ENCODE measurements at regions not wholly inside any gene's neighbourhood (a gene's known extent, or its start where the extent isn't known, plus 50 kb on each side); places are given as distances from the start of the nearest gene placed in this dataset.

DNA sequence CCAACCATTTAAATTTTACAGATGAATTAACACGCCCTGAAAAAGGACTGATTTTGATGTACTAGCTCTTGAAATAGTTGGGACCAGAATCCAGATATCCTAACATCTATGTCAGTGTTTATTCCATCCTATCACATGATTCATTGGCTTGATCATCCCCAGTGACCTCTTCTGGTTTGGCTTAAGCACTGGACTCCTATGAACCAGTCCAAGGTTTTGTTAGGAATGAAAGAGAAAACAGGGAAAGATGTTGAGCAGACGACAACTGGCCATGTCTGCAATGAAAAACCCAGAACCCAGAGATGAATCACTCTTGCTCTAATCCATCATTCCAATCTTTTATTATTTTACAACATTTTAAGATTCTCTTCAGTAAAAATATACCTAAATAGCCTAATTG, 1080.9 kb downstream of the SORCS1 start:
- no peak overlapping the region for H3K4me3 Mint-ChIP-seq
- POLR2A ChIA-PET = no interaction called here

DNA sequence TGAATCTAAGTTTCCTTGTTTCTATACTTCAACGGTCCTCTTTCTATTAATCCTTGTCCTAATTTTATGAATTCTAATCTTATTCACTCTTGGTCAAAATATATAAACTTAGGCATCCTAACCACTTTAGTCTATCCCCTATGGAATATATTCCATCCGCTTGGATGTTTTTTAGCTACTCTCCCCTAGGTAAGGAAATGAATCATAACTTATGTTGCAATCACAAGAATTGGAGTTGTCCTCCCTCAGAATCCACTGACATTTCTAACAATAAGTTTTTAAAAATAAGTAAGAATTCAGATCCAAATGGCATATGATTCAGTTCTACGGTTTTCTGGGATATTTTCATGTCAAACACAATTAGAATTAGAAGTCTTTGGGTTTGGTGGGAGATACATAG, 1081.6 kb downstream of the SORCS1 start:
- TF ChIP-seq, protein P1, sequence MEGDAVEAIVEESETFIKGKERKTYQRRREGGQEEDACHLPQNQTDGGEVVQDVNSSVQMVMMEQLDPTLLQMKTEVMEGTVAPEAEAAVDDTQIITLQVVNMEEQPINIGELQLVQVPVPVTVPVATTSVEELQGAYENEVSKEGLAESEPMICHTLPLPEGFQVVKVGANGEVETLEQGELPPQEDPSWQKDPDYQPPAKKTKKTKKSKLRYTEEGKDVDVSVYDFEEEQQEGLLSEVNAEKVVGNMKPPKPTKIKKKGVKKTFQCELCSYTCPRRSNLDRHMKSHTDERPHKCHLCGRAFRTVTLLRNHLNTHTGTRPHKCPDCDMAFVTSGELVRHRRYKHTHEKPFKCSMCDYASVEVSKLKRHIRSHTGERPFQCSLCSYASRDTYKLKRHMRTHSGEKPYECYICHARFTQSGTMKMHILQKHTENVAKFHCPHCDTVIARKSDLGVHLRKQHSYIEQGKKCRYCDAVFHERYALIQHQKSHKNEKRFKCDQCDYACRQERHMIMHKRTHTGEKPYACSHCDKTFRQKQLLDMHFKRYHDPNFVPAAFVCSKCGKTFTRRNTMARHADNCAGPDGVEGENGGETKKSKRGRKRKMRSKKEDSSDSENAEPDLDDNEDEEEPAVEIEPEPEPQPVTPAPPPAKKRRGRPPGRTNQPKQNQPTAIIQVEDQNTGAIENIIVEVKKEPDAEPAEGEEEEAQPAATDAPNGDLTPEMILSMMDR (IDR thresholded peaks at IDR 0.05) = no peak
- no peak for TF ChIP-seq EZH2 (IDR thresholded peaks at IDR 0.05; ENCODE audit: borderline replicate concordance, insufficient read depth, low read depth, low read length, poor library complexity, severe bottlenecking)
- no peak overlapping the region for H3K4me3 Mint-ChIP-seq
- Histone ChIP-seq H3K27ac (ENCODE audit: low read length in 2 of 2) (no peak overlapping the region), H3K79me2 (ENCODE audit: control insufficient read depth, insufficient read depth, low read length) (no peaks in the 10 kb centered on the region), H3K4me1 (ENCODE audit: control insufficient read depth in 2 of 2, insufficient read depth in 2 of 2, low read length in 2 of 2) (no peaks in the 10 kb centered on the region), H3K4me3 (ENCODE audit: control extremely low read depth in 1 of 5, extremely low read depth in 1 of 5, insufficient read depth in 1 of 5, low read depth in 2 of 5, low read length in 4 of 5) (no peak overlapping the region), H3K36me3 (replicated peaks in 1 of 2; ENCODE audit: control extremely low read depth in 1 of 2, control insufficient read depth in 1 of 2, extremely low read depth in 1 of 2, insufficient read depth in 2 of 2, low read length in 1 of 2) (no peaks in the 10 kb centered on the region), H4K20me1 (ENCODE audit: control insufficient read depth, insufficient read depth, low read length, poor library complexity, severe bottlenecking) (no peaks in the 10 kb centered on the region), H3K9me3 (ENCODE audit: control extremely low read depth in 1 of 3, control insufficient read depth in 2 of 3, insufficient read depth in 1 of 3, low read length in 2 of 3) (no peaks in the 10 kb centered on the region), H3K27me3 (replicated peaks in 1 of 4; ENCODE audit: control extremely low read depth in 1 of 4, control insufficient read depth in 3 of 4, insufficient read depth in 4 of 4, low read length in 3 of 4) (no peaks in the 10 kb centered on the region), H3K9ac (ENCODE audit: low read length) (no peak overlapping the region), H3K4me2 (replicated peaks; ENCODE audit: low read depth, low read length, poor library complexity, severe bottlenecking) (no peak overlapping the region), H2AFZ (ENCODE audit: insufficient read depth, low read depth, low read length, poor library complexity, severe bottlenecking) (no peak overlapping the region)
- WGBS (ENCODE audit: insufficient coverage) = no CpG with 5 or more reads among the region's 3 CpGs
- no peaks in the 10 kb centered on the region for H3K27me3 Mint-ChIP-seq
- peaks cover 2% of the 10 kb centered on the region for H3K9me3 Mint-ChIP-seq (ENCODE audit: insufficient read depth)
- ChIA-PET POLR2A (no interaction called here), CTCF (no interaction called here)
- ATAC-seq (ENCODE audit: low read depth) = no peak
- no peaks in the 10 kb centered on the region for H3K4me1 Mint-ChIP-seq
- intact Hi-C loops (cut with micrococcal nuclease) = no loop called here
- H3K27ac Mint-ChIP-seq = no peak overlapping the region
- DNase-seq = no peak

More for the DNA sequence above, 1080.9 kb downstream of the SORCS1 start:
- no peaks in the 10 kb centered on the region for H3K79me2 ChIP-seq (ENCODE audit: control insufficient read depth, insufficient read depth, low read length)
- no peak overlapping the region for H2AFZ ChIP-seq (ENCODE audit: insufficient read depth, low read depth, low read length, poor library complexity, severe bottlenecking)
- DNase-seq (no peak), ATAC-seq (ENCODE audit: low read depth) (no peak)
- H3K9me3 ChIP-seq (ENCODE audit: control extremely low read depth in 1 of 3, control insufficient read depth in 2 of 3, insufficient read depth in 1 of 3, low read length in 2 of 3) = no peaks in the 10 kb centered on the region
- Mint-ChIP-seq H3K27ac (no peak overlapping the region), H3K9me3 (ENCODE audit: insufficient read depth) (peaks cover under 1% of the 10 kb centered on the region), H3K4me1 (no peaks in the 10 kb centered on the region), H3K27me3 (no peaks in the 10 kb centered on the region)
- H3K27me3 ChIP-seq (replicated peaks in 1 of 4; ENCODE audit: control extremely low read depth in 1 of 4, control insufficient read depth in 3 of 4, insufficient read depth in 4 of 4, low read length in 3 of 4) = no peaks in the 10 kb centered on the region
- H3K36me3 ChIP-seq (replicated peaks in 1 of 2; ENCODE audit: control extremely low read depth in 1 of 2, control insufficient read depth in 1 of 2, extremely low read depth in 1 of 2, insufficient read depth in 2 of 2, low read length in 1 of 2) = no peaks in the 10 kb centered on the region
- no peak for TF ChIP-seq EZH2 (IDR thresholded peaks at IDR 0.05; ENCODE audit: borderline replicate concordance, insufficient read depth, low read depth, low read length, poor library complexity, severe bottlenecking)
- TF ChIP-seq, protein P1 (IDR thresholded peaks at IDR 0.05) = no peak
- H3K9ac ChIP-seq (ENCODE audit: low read length) = no peak overlapping the region
- no peaks in the 10 kb centered on the region for H4K20me1 ChIP-seq (ENCODE audit: control insufficient read depth, insufficient read depth, low read length, poor library complexity, severe bottlenecking)
- H3K27ac ChIP-seq (ENCODE audit: low read length in 2 of 2) = no peak overlapping the region
- H3K4me3 ChIP-seq (ENCODE audit: control extremely low read depth in 1 of 5, extremely low read depth in 1 of 5, insufficient read depth in 1 of 5, low read depth in 2 of 5, low read length in 4 of 5) = no peak overlapping the region
- intact Hi-C loops (cut with micrococcal nuclease) = no loop called here
- CTCF ChIA-PET = no interaction called here
- H3K4me1 ChIP-seq (ENCODE audit: control insufficient read depth in 2 of 2, insufficient read depth in 2 of 2, low read length in 2 of 2) = no peaks in the 10 kb centered on the region
- WGBS (ENCODE audit: insufficient coverage) = no CpG with 5 or more reads among the region's 2 CpGs
- H3K4me2 ChIP-seq (replicated peaks; ENCODE audit: low read depth, low read length, poor library complexity, severe bottlenecking) = no peak overlapping the region

Data from B cell (primary cell).